Colonic mucosa (tissue), 4 donors: ENCODE measurements at regions not wholly inside any gene's neighbourhood (a gene's known extent, or its start where the extent isn't known, plus 50 kb on each side); places are given as distances from the start of the nearest gene placed in this dataset.

Experiments used
- DNase-seq: peaks from one replicate; pipeline ENCODE4 v3.0.0-alpha.2; 2020
- H3K27ac ChIP-seq: fragments of 200-600 bp; one replicate; pipeline ENCODE4 v1.8.0; 2021
- H3K27me3 ChIP-seq: fragments of 200-600 bp; one replicate; pipeline ENCODE4 v1.8.0; 2021
- H3K36me3 ChIP-seq: fragments of 200-600 bp; one replicate; pipeline ENCODE4 v1.8.0; 2021
- H3K4me1 ChIP-seq: fragments of 200-600 bp; one replicate; pipeline ENCODE4 v1.8.0; 2021; ENCODE audit warnings: mild to moderate bottlenecking
- H3K4me3 ChIP-seq: fragments of 200-600 bp; one replicate; pipeline ENCODE4 v1.8.0; 2021
- H3K9ac ChIP-seq, 2 donors: one replicate each; pipeline ENCODE4 v1.7.0; 2013; ENCODE audit warnings: control low read depth in 2 of 2, low read depth in 2 of 2, low read length in 2 of 2
- H3K9me3 ChIP-seq: fragments of 200-600 bp; one replicate; pipeline ENCODE4 v1.8.0; 2021
- intact Hi-C: fragments of 100-400 bp; cut with DNase I; formaldehyde crosslinking; loops from one replicate; pipeline ENCODE4 v1.14.1; 2022
- TF ChIP-seq, protein P1 (sequence below): fragments of 200-600 bp; IDR thresholded peaks from one replicate; pipeline ENCODE4 v1.8.0; 2022; ENCODE audit warnings: antibody characterized with exemption, mild to moderate bottlenecking
- donor health status: healthy.
- donor health status: DM: no; HTN: no; CAD: no.
- donor health status: DM: no; HTN: no; CAD: no.

DNA sequence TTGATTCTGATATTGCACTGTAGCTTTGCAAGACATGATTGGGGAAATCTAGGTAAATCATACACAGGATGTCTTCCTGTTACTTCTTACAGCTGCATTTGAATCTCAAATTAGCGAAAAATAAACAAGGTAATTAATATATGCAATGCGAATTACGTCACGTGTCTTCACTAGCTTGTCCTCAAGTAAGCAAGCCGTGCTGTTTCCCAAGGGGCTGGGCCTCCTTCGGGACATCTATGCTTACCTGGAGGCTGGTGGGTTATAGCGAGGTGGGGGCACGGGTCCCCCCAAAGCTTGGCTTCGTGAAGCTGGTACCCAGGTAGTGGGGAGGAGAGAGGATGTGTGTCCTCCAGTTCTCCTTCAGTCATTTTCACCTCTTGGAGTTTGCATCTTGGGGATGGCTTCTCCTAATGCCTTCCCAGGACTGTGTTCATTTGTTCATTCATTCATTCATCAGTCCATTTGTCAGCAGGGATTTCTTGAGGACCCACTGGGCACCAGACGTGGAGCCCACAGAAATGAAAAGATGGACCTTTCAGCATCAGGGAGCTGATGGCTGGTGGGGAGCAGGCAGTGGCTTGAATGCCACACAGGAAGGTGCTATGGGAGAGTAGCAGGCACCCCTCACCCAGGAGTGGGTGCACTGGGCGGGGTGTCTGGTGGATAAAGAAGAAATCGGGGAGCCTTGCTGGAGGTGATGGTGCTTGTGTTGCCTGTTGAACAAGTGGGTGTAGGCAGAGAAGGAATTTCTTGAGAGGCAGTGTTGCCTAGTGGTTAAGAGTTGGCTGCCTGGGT, 155.1 kb downstream of the GLI2 start:
- Histone ChIP-seq H3K36me3 (no peaks in the 10 kb centered on the region), H3K27me3 (no peaks in the 10 kb centered on the region), H3K4me1 (no peaks in the 10 kb centered on the region), H3K9me3 (no peaks in the 10 kb centered on the region), H3K27ac (no peak overlapping the region), H3K9ac (no peak overlapping the region), H3K4me3 (no peak overlapping the region)
- DNase-seq = no peak
- TF ChIP-seq, protein P1, sequence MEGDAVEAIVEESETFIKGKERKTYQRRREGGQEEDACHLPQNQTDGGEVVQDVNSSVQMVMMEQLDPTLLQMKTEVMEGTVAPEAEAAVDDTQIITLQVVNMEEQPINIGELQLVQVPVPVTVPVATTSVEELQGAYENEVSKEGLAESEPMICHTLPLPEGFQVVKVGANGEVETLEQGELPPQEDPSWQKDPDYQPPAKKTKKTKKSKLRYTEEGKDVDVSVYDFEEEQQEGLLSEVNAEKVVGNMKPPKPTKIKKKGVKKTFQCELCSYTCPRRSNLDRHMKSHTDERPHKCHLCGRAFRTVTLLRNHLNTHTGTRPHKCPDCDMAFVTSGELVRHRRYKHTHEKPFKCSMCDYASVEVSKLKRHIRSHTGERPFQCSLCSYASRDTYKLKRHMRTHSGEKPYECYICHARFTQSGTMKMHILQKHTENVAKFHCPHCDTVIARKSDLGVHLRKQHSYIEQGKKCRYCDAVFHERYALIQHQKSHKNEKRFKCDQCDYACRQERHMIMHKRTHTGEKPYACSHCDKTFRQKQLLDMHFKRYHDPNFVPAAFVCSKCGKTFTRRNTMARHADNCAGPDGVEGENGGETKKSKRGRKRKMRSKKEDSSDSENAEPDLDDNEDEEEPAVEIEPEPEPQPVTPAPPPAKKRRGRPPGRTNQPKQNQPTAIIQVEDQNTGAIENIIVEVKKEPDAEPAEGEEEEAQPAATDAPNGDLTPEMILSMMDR = no peak
- intact Hi-C loops = no loop called here

DNA sequence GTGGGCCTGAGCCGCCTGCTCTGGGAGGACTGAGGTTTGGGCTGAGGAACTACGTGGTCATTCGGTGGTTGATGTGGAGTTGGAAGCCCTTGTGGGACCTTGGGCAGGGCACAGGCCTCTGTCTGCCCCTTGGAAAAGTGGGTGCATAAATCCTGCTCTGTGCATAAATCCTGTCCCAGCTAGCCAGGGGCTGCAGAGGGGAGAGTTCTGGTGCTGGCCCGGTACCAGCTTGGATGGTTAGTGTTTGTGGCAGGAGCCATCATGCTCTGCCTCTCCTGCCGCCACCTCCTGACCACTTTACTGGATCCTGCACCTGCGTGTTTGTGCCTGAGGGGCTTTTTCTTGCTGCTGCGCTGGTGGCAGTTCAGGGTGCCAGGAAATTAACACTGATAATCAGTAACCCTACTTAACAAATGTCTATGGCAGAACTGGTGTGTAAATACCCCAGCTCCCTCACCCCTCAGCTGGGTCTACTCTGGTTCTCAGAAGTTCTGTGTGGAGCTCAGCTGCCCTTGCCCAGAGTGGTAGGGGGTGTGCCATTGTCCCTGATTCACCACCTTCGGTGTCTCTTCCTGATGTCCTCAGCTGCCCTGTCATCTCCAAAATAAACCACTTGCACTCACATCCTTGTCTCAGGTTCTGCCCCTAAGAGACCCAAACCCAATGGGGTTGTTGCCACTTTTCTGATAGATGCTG, 156.8 kb downstream of the GLI2 start:
- no peak overlapping the region for H3K4me3 ChIP-seq
- intact Hi-C loops = no loop called here
- no peaks in the 10 kb centered on the region for H3K9me3 ChIP-seq
- no peaks in the 10 kb centered on the region for H3K27me3 ChIP-seq
- TF ChIP-seq, protein P1 = no peak
- H3K36me3 ChIP-seq = no peaks in the 10 kb centered on the region
- no peak for DNase-seq
- H3K9ac ChIP-seq = no peak overlapping the region
- no peak overlapping the region for H3K27ac ChIP-seq
- no peaks in the 10 kb centered on the region for H3K4me1 ChIP-seq

DNA sequence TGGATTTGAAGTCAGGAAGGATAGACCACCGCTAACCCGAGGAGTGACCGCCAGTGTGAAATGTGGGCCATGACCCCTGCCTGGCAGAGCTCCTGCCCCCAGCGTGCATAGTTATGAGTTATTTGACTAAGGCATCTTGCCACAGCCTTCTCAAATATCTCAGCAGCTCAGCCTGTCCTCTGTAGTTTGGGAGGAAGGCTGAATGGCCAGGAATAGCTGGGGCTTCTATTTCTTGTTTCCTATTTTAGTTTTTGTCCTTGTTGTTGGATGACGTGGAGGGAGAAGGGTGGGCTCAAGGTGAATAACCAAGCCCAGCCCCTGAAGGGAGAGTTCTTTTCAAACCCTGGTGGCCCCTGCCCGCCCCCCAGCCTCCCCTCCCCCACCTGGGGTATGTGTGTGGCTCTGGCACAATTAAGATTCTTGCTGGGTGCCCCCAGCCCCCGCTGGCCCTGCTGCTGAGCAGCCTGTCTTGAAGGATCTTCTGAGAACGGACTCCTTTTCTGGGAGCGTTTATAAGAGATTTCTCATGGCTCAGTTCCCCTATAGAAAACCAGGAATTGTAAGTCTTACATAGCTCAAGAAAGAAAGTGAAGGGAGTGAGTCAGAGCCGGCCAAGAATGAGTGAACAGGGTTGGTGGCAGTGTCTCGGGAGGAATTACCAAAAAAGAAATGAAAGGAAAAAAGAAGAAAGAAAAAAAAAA, 157.4 kb downstream of the GLI2 start:
- Histone ChIP-seq H3K36me3 (no peaks in the 10 kb centered on the region), H3K27ac (no peak overlapping the region), H3K4me3 (no peak overlapping the region), H3K9me3 (no peaks in the 10 kb centered on the region), H3K4me1 (no peaks in the 10 kb centered on the region), H3K27me3 (no peaks in the 10 kb centered on the region), H3K9ac (no peak overlapping the region)
- no peak for DNase-seq
- intact Hi-C loops = no loop called here
- TF ChIP-seq, protein P1 = no peak

DNA sequence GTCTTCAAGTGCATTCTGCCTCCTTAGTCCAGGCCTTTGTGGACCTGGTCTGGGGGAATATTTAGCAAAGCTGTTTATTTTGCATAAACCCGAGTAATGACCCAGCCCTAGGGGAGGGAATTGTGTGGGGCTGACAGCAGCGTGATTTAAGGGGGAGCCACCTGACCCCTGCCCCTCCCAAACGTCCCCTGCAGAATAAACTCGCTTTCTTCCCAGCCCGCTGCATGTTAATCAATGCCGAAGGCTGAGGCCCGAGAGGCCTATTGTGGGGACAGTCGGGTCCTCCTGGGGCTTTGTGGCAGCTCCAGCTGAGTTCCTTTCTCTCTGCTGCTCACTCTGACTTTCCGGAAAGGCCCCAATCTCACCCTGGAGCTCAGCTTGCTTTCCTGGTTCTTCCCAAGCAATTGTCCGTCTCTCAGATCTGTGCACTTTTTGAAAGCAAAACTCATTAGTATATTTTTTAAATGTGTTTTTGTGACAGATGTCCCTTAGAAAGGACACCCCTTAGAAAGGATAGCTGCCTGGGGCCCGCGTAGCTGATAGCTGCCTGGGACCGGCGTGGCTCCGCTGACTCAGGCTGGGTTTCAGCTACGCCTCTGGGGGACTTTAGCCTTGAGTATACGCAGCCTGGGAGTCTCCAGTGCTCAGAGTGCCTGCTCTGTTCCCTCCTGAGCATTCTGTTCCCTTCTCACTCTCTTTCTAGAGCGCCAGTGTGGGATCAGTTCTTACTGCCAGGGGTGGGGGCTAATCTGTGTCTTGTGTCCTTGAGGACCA, 158.3 kb downstream of the GLI2 start:
- H3K4me1 ChIP-seq = no peaks in the 10 kb centered on the region
- intact Hi-C loops = no loop called here
- no peaks in the 10 kb centered on the region for H3K27me3 ChIP-seq
- H3K9me3 ChIP-seq = no peaks in the 10 kb centered on the region
- no peak for DNase-seq
- no peak overlapping the region for H3K4me3 ChIP-seq
- no peaks in the 10 kb centered on the region for H3K36me3 ChIP-seq
- H3K27ac ChIP-seq = no peak overlapping the region
- TF ChIP-seq, protein P1 = no peak
- no peak overlapping the region for H3K9ac ChIP-seq

DNA sequence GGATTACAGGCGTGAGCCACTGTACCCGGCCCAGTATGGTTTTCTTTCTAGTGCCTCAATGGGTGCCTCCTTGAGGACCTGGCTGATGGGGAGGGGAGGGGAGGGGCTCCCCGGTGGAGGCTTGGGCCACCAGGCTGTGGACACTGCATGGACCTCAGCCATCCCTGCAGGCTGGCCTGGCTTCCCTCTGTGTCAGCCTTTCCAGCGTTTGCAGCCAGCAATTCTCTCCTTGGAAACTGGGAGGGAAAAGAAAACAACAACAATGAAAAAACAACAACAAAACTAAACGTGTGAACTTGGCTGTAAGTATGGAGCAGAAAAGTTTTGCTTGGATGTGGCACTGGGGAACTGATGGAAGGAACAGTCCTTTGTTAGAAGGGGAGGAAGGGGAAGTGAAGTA, 159.3 kb downstream of the GLI2 start:
- intact Hi-C loops = no loop called here
- TF ChIP-seq, protein P1 = no peak
- no peaks in the 10 kb centered on the region for H3K9me3 ChIP-seq
- H3K36me3 ChIP-seq = no peaks in the 10 kb centered on the region
- H3K27me3 ChIP-seq = no peaks in the 10 kb centered on the region
- H3K9ac ChIP-seq = no peak overlapping the region
- H3K4me3 ChIP-seq = no peak overlapping the region
- no peak overlapping the region for H3K27ac ChIP-seq
- DNase-seq = no peak
- no peaks in the 10 kb centered on the region for H3K4me1 ChIP-seq
